ENCODE measurements at regions not wholly inside any gene's neighbourhood (a gene's known extent, or its start where the extent isn't known, plus 50 kb on each side); places are given as distances from the start of the nearest gene placed in this dataset.
"Not testable (repeated sequence)": the region's sequence is repeated elsewhere in the genome, so short reads cannot be mapped to it uniquely, and the experiment has no call there.

- Histone ChIP-seq H4K20me1 (ENCODE audit: control insufficient read depth, extremely low read depth, insufficient read depth, low read length) (no peaks in the 10 kb centered on the region), H2AFZ (ENCODE audit: low read length) (peak overlapping the region; percentile 34), H3K79me2 (ENCODE audit: control insufficient read depth, insufficient read depth, low read length) (no peaks in the 10 kb centered on the region), H3K27me3 (ENCODE audit: control insufficient read depth, insufficient read depth, low read length) (no peaks in the 10 kb centered on the region), H3K9me3 (ENCODE audit: control insufficient read depth, insufficient read depth, low read depth, low read length) (no peaks in the 10 kb centered on the region), H3K4me2 (ENCODE audit: extremely low read depth, insufficient read depth, low read length) (no peak overlapping the region), H3K9ac (ENCODE audit: insufficient read depth, low read length) (no peak overlapping the region), H3K4me3 (replicated peaks in 1 of 4; ENCODE audit: control extremely low read depth in 1 of 4, insufficient read depth in 1 of 4, low read depth in 3 of 4, low read length in 4 of 4) (peak overlapping the region in 2 of 4 experiments; percentile 24 to 46), H3K4me1 (ENCODE audit: control insufficient read depth, extremely low read depth, insufficient read depth, low read length) (peaks cover under 1% of the 10 kb centered on the region), H3K36me3 (ENCODE audit: control insufficient read depth, insufficient read depth, low read length) (no peaks in the 10 kb centered on the region), H3K27ac (ENCODE audit: insufficient read depth, low read length) (no peak overlapping the region)
- no peak for TF ChIP-seq EZH2 (IDR thresholded peaks at IDR 0.05; ENCODE audit: low read length, missing control alignments)
- peak in 1 of 2 donors; percentile 14 for DNase-seq (ENCODE audit: low read depth in 2 of 2)
These were observed 119.1 kb downstream of the CCDC74A start for GRCh38 chr2:131646669-131647297.

GRCh38 chr2:131648565-131648964, 120.9 kb downstream of the CCDC74A start:
- H3K79me2 ChIP-seq (ENCODE audit: control insufficient read depth, insufficient read depth, low read length); H2AFZ ChIP-seq (ENCODE audit: low read length); H3K4me1 ChIP-seq (ENCODE audit: control insufficient read depth, extremely low read depth, insufficient read depth, low read length); H3K36me3 ChIP-seq (ENCODE audit: control insufficient read depth, insufficient read depth, low read length); H3K9me3 ChIP-seq (ENCODE audit: control insufficient read depth, insufficient read depth, low read depth, low read length); H3K4me2 ChIP-seq (ENCODE audit: extremely low read depth, insufficient read depth, low read length); H4K20me1 ChIP-seq (ENCODE audit: control insufficient read depth, extremely low read depth, insufficient read depth, low read length); H3K9ac ChIP-seq (ENCODE audit: insufficient read depth, low read length); DNase-seq (ENCODE audit: low read depth in 2 of 2); H3K27me3 ChIP-seq (ENCODE audit: control insufficient read depth, insufficient read depth, low read length); H3K27ac ChIP-seq (ENCODE audit: insufficient read depth, low read length); H3K4me3 ChIP-seq (replicated peaks in 1 of 4; ENCODE audit: control extremely low read depth in 1 of 4, insufficient read depth in 1 of 4, low read depth in 3 of 4, low read length in 4 of 4): not testable (repeated sequence)

DNA sequence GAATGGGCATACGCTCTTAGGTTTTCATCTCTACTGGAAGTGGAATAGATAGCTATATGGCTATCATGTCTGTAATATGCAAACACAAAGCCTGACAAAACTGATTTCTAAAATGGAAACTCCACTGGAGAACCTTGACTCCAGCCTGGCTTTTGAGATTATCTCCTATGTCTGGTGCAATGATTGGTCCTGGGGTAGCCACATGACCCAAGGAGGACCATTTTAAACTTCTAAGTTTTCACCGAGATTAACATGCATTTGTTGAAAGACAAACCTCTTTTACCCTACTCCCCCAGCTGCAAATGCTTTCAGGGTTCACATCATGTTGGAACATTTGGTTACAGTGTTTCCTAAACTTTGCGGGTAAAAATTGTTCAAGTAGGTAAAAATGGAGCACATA, 124.6 kb downstream of the CCDC74A start:
- H3K9me3 ChIP-seq (ENCODE audit: control insufficient read depth, insufficient read depth, low read depth, low read length), result not testable (repeated sequence)

GRCh38 chr2:131654107-131654506, 126.4 kb downstream of the CCDC74A start:
- not testable (repeated sequence) for H3K4me2 ChIP-seq (ENCODE audit: extremely low read depth, insufficient read depth, low read length); H3K4me1 ChIP-seq (ENCODE audit: control insufficient read depth, extremely low read depth, insufficient read depth, low read length); H4K20me1 ChIP-seq (ENCODE audit: control insufficient read depth, extremely low read depth, insufficient read depth, low read length); H3K27me3 ChIP-seq (ENCODE audit: control insufficient read depth, insufficient read depth, low read length); H3K4me3 ChIP-seq (replicated peaks in 1 of 4; ENCODE audit: control extremely low read depth in 1 of 4, insufficient read depth in 1 of 4, low read depth in 3 of 4, low read length in 4 of 4); H3K9ac ChIP-seq (ENCODE audit: insufficient read depth, low read length); H3K27ac ChIP-seq (ENCODE audit: insufficient read depth, low read length); H3K36me3 ChIP-seq (ENCODE audit: control insufficient read depth, insufficient read depth, low read length); H2AFZ ChIP-seq (ENCODE audit: low read length); H3K79me2 ChIP-seq (ENCODE audit: control insufficient read depth, insufficient read depth, low read length); H3K9me3 ChIP-seq (ENCODE audit: control insufficient read depth, insufficient read depth, low read depth, low read length); DNase-seq (ENCODE audit: low read depth in 2 of 2)

More for the DNA sequence above, 124.6 kb downstream of the CCDC74A start:
- not testable (repeated sequence) for DNase-seq (ENCODE audit: low read depth in 2 of 2); H3K4me1 ChIP-seq (ENCODE audit: control insufficient read depth, extremely low read depth, insufficient read depth, low read length); H3K36me3 ChIP-seq (ENCODE audit: control insufficient read depth, insufficient read depth, low read length); H4K20me1 ChIP-seq (ENCODE audit: control insufficient read depth, extremely low read depth, insufficient read depth, low read length); H3K79me2 ChIP-seq (ENCODE audit: control insufficient read depth, insufficient read depth, low read length); H3K27ac ChIP-seq (ENCODE audit: insufficient read depth, low read length); H3K4me2 ChIP-seq (ENCODE audit: extremely low read depth, insufficient read depth, low read length); H2AFZ ChIP-seq (ENCODE audit: low read length); H3K9ac ChIP-seq (ENCODE audit: insufficient read depth, low read length); H3K27me3 ChIP-seq (ENCODE audit: control insufficient read depth, insufficient read depth, low read length); H3K4me3 ChIP-seq (replicated peaks in 1 of 4; ENCODE audit: control extremely low read depth in 1 of 4, insufficient read depth in 1 of 4, low read depth in 3 of 4, low read length in 4 of 4)

All from fibroblast of lung (primary cell).